GM23338 (cell line): ENCODE measurements at regions not wholly inside any gene's neighbourhood (a gene's known extent, or its start where the extent isn't known, plus 50 kb on each side); places are given as distances from the start of the nearest gene placed in this dataset.

Experiments
- ATAC-seq: fragments of 200-7000 bp; cut with Tn5 transposase; 3 replicates; pipeline ENCODE4 v1.9.1; 2020
- DNase-seq: peaks from one replicate; pipeline ENCODE4 v3.0.0-alpha.2; 2015; ENCODE audit warnings: low spot score
- H2AFZ ChIP-seq: fragments of 200-600 bp; sonication (generic); 2 replicates; pipeline ENCODE4 v1.8.0; 2016; ENCODE audit warnings: antibody characterized with exemption, mild to moderate bottlenecking, moderate library complexity
- H3F3A ChIP-seq: fragments of 200-600 bp; sonication (generic); replicated peaks from 2 replicates; pipeline ENCODE4 v1.8.0; 2017; ENCODE audit warnings: antibody characterized with exemption, mixed run types, low read depth
- H3K27ac ChIP-seq: fragments of 200-600 bp; sonication (generic); 2 replicates; pipeline ENCODE4 v1.6.1; 2016; ENCODE audit warnings: low read depth
- H3K27me3 ChIP-seq: fragments of 200-600 bp; sonication (generic); 2 replicates; pipeline ENCODE4 v1.8.0; 2016; ENCODE audit warnings: mild to moderate bottlenecking, mixed run types, moderate library complexity; ENCODE audit not compliant: insufficient read depth
- H3K36me3 ChIP-seq: fragments of 200-600 bp; sonication (generic); 2 replicates; pipeline ENCODE4 v1.8.0; 2016; ENCODE audit warnings: mild to moderate bottlenecking; ENCODE audit not compliant: insufficient read depth
- H3K4me1 ChIP-seq: fragments of 200-600 bp; sonication (generic); 2 replicates; pipeline ENCODE4 v1.8.0; 2016; ENCODE audit warnings: mild to moderate bottlenecking, moderate library complexity; ENCODE audit not compliant: insufficient read depth
- H3K4me2 ChIP-seq: fragments of 200-600 bp; sonication (generic); 2 replicates; pipeline ENCODE4 v1.7.1; 2017; ENCODE audit warnings: mixed run types
- H3K4me3 ChIP-seq: fragments of 200-600 bp; sonication (generic); 2 replicates; pipeline ENCODE4 v1.6.1; 2016; ENCODE audit warnings: mixed run types
- H3K79me2 ChIP-seq: fragments of 200-600 bp; sonication (generic); replicated peaks from 2 replicates; pipeline ENCODE4 v1.8.0; 2017; ENCODE audit warnings: mild to moderate bottlenecking; ENCODE audit not compliant: insufficient read depth
- H3K9me2 ChIP-seq: fragments of 200-600 bp; sonication (generic); 2 replicates; pipeline ENCODE4 v1.8.0; 2017; ENCODE audit not compliant: insufficient read depth
- H4K20me1 ChIP-seq: fragments of 200-600 bp; sonication (generic); replicated peaks from 2 replicates; pipeline ENCODE4 v1.8.0; 2017; ENCODE audit warnings: mild to moderate bottlenecking; ENCODE audit not compliant: insufficient read depth
- H3K27ac Mint-ChIP-seq: 2 replicates; pipeline ENCODE4 v1.8.0; 2020; ENCODE audit warnings: inconsistent platforms, mild to moderate bottlenecking, moderate library complexity, mixed read lengths
- H3K27me3 Mint-ChIP-seq: 3 replicates; pipeline ENCODE4 v1.8.0; 2022; ENCODE audit warnings: low read depth, mild to moderate bottlenecking, moderate library complexity, mixed read lengths, inconsistent platforms; ENCODE audit not compliant: insufficient read depth, poor library complexity
- H3K36me3 Mint-ChIP-seq: 3 replicates; pipeline ENCODE4 v1.8.0; 2021; ENCODE audit warnings: low read depth, mild to moderate bottlenecking, inconsistent platforms, moderate library complexity, mixed read lengths
- H3K4me1 Mint-ChIP-seq: 3 replicates; pipeline ENCODE4 v1.8.0; 2020; ENCODE audit warnings: mild to moderate bottlenecking, inconsistent platforms, mixed read lengths
- H3K4me3 Mint-ChIP-seq: 3 replicates; pipeline ENCODE4 v1.8.0; 2021; ENCODE audit warnings: moderate library complexity, mild to moderate bottlenecking, inconsistent platforms, mixed read lengths
- H3K9me3 Mint-ChIP-seq: 3 replicates; pipeline ENCODE4 v1.8.0; 2020; ENCODE audit warnings: moderate library complexity, mild to moderate bottlenecking, inconsistent platforms, mixed read lengths
- EZH2phosphoT487 ChIP-seq: fragments of 200-600 bp; sonication (generic); IDR thresholded peaks from one replicate; pipeline ENCODE4 v1.8.1; 2018; ENCODE audit warnings: antibody characterized with exemption; ENCODE audit not compliant: unreplicated experiment
- NANOG ChIP-seq: IDR thresholded peaks from 2 replicates; pipeline ENCODE4 v1.6.1; 2016; ENCODE audit warnings: antibody characterized with exemption, borderline replicate concordance
- ZNF331 ChIP-seq: fragments of 250-450 bp; sonication (Bioruptor Pico); IDR thresholded peaks from 2 replicates; pipeline ENCODE4 v1.5.0; 2020; ENCODE audit warnings: low read depth, mild to moderate bottlenecking, moderate library complexity
- TF ChIP-seq, protein P1 (sequence below): fragments of 250-450 bp; sonication (Bioruptor Pico); IDR thresholded peaks from 2 replicates; pipeline ENCODE4 v1.5.0; 2020; ENCODE audit warnings: mild to moderate bottlenecking, moderate library complexity
- TF ChIP-seq, protein P2 (sequence below), 2 experiments: fragments of 200-600 bp in 1 of 2; sonication (generic) in 1 of 2; conservative IDR thresholded peaks; 2 replicates each; pipeline versions ENCODE4 v1.5.1 to v1.6.1; 2016 to 2017; ENCODE audit warnings: antibody characterized with exemption in 2 of 2, low read depth in 2 of 2, mild to moderate bottlenecking in 2 of 2, moderate library complexity in 1 of 2

DNA sequence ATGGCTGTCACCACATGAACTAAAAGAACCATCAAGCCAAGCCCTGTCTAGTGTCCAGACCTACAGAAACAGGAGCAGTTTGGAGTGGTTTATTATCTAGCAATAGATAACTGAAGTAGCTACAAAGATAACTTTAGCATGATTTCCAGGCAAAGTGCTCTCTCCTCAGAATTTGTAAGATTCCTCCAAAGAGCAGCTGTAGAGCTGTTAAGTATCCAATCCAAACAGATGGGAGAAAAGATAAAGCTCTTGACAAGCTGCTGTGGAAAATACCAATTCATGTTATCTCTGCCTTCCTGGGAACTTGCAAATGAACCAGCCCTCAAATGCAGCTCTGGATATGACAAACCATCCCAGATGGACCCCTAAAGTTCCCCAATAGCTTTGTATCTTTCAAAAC, 78.9 kb upstream of the RESF1 start (continued):
- TF ChIP-seq, protein P1, sequence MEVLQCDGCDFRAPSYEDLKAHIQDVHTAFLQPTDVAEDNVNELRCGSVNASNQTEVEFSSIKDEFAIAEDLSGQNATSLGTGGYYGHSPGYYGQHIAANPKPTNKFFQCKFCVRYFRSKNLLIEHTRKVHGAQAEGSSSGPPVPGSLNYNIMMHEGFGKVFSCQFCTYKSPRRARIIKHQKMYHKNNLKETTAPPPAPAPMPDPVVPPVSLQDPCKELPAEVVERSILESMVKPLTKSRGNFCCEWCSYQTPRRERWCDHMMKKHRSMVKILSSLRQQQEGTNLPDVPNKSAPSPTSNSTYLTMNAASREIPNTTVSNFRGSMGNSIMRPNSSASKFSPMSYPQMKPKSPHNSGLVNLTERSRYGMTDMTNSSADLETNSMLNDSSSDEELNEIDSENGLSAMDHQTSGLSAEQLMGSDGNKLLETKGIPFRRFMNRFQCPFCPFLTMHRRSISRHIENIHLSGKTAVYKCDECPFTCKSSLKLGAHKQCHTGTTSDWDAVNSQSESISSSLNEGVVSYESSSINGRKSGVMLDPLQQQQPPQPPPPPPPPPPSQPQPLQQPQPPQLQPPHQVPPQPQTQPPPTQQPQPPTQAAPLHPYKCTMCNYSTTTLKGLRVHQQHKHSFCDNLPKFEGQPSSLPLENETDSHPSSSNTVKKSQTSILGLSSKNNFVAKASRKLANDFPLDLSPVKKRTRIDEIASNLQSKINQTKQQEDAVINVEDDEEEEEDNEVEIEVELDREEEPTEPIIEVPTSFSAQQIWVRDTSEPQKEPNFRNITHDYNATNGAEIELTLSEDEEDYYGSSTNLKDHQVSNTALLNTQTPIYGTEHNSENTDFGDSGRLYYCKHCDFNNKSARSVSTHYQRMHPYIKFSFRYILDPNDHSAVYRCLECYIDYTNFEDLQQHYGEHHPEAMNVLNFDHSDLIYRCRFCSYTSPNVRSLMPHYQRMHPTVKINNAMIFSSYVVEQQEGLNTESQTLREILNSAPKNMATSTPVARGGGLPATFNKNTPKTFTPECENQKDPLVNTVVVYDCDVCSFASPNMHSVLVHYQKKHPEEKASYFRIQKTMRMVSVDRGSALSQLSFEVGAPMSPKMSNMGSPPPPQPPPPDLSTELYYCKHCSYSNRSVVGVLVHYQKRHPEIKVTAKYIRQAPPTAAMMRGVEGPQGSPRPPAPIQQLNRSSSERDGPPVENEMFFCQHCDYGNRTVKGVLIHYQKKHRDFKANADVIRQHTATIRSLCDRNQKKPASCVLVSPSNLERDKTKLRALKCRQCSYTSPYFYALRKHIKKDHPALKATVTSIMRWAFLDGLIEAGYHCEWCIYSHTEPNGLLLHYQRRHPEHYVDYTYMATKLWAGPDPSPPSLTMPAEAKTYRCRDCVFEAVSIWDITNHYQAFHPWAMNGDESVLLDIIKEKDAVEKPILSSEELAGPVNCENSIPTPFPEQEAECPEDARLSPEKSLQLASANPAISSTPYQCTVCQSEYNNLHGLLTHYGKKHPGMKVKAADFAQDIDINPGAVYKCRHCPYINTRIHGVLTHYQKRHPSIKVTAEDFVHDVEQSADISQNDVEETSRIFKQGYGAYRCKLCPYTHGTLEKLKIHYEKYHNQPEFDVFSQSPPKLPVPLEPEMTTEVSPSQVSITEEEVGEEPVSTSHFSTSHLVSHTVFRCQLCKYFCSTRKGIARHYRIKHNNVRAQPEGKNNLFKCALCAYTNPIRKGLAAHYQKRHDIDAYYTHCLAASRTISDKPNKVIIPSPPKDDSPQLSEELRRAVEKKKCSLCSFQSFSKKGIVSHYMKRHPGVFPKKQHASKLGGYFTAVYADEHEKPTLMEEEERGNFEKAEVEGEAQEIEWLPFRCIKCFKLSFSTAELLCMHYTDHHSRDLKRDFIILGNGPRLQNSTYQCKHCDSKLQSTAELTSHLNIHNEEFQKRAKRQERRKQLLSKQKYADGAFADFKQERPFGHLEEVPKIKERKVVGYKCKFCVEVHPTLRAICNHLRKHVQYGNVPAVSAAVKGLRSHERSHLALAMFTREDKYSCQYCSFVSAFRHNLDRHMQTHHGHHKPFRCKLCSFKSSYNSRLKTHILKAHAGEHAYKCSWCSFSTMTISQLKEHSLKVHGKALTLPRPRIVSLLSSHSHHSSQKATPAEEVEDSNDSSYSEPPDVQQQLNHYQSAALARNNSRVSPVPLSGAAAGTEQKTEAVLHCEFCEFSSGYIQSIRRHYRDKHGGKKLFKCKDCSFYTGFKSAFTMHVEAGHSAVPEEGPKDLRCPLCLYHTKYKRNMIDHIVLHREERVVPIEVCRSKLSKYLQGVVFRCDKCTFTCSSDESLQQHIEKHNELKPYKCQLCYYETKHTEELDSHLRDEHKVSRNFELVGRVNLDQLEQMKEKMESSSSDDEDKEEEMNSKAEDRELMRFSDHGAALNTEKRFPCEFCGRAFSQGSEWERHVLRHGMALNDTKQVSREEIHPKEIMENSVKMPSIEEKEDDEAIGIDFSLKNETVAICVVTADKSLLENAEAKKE (CRISPR knock-in tag) = no peak
- TF ChIP-seq EZH2phosphoT487 (no peak), NANOG (no peak)

DNA sequence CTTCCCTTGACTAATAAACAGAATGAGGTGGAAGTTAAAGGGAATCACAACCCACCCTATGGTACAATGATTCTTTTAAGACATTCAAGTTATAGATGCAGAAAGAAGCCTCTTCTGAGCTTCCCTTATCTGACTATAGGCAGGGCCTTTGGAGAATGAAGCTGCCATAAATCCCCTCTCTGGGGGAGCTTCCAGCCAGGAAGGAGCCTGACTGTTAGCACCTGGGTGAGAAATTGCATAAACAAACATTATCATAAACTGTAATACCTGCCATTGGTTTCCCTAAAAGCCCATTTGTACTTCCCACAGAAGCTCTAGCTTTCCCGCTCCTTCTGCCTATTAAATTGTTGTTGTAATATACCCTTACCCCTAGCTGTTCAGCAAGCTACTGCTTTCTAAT, 81.3 kb upstream of the RESF1 start:
- H3K27me3 ChIP-seq = no peaks in the 10 kb centered on the region
- no peak overlapping the region for H3K27ac ChIP-seq
- peak overlapping the region; percentile 51; the same call in 1 of the 2 replicates for H3K4me2 ChIP-seq
- no peak for DNase-seq
- no peak for TF ChIP-seq ZNF331 (CRISPR knock-in tag)
- TF ChIP-seq, protein P2, sequence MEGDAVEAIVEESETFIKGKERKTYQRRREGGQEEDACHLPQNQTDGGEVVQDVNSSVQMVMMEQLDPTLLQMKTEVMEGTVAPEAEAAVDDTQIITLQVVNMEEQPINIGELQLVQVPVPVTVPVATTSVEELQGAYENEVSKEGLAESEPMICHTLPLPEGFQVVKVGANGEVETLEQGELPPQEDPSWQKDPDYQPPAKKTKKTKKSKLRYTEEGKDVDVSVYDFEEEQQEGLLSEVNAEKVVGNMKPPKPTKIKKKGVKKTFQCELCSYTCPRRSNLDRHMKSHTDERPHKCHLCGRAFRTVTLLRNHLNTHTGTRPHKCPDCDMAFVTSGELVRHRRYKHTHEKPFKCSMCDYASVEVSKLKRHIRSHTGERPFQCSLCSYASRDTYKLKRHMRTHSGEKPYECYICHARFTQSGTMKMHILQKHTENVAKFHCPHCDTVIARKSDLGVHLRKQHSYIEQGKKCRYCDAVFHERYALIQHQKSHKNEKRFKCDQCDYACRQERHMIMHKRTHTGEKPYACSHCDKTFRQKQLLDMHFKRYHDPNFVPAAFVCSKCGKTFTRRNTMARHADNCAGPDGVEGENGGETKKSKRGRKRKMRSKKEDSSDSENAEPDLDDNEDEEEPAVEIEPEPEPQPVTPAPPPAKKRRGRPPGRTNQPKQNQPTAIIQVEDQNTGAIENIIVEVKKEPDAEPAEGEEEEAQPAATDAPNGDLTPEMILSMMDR (conservative IDR thresholded peaks at IDR 0.05; ENCODE audit: low read depth in 2 of 2) = no peak
- TF ChIP-seq, protein P1 (CRISPR knock-in tag) = no peak
- TF ChIP-seq EZH2phosphoT487 = no peak
- no peaks in the 10 kb centered on the region for H3K9me2 ChIP-seq
- peak overlapping the region; percentile 96 for H2AFZ ChIP-seq
- Mint-ChIP-seq H3K36me3 (peaks cover 12% of the 10 kb centered on the region), H3K4me3 (no peak overlapping the region), H3K27ac (no peak overlapping the region), H3K9me3 (peaks cover 14% of the 10 kb centered on the region), H3K27me3 (peaks cover 18% of the 10 kb centered on the region), H3K4me1 (peaks cover 21% of the 10 kb centered on the region)
- ATAC-seq = no peak
- no peak overlapping the region for H3K4me3 ChIP-seq
- H3K4me1 ChIP-seq = peaks cover 23% of the 10 kb centered on the region
- H4K20me1 ChIP-seq = no peaks in the 10 kb centered on the region
- H3F3A ChIP-seq = 0 out of 2 replicates have a peak, but pooled peaks cover 5% of the 10 kb centered on the region
- no peaks in the 10 kb centered on the region for H3K79me2 ChIP-seq
- H3K36me3 ChIP-seq = no peaks in the 10 kb centered on the region; the same call in 1 of the 2 replicates
